HG02798 (cell line): ENCODE measurements at regions not wholly inside any gene's neighbourhood (a gene's known extent, or its start where the extent isn't known, plus 50 kb on each side); places are given as distances from the start of the nearest gene placed in this dataset.
"Not testable (repeated sequence)": the region's sequence is repeated elsewhere in the genome, so short reads cannot be mapped to it uniquely, and the experiment has no call there.

Experiments
- ATAC-seq: cut with Tn5 transposase; IDR thresholded peaks from one replicate; pipeline ENCODE4 v1.9.1; 2021; ENCODE audit warnings: mild to moderate bottlenecking; ENCODE audit not compliant: unreplicated experiment, poor library complexity

GRCh38 chr2:110336071-110336470 lies 123.7 kb upstream of the MTLN start:
- ATAC-seq: not testable (repeated sequence)

- not testable (repeated sequence) for ATAC-seq
These were observed 123.2 kb upstream of the MTLN start for GRCh38 chr2:110335415-110336049.

- not testable (repeated sequence) for ATAC-seq
These were observed 121.1 kb upstream of the MTLN start for GRCh38 chr2:110333114-110334095.

- not testable (repeated sequence) for ATAC-seq
These were observed 119.3 kb upstream of the MTLN start for GRCh38 chr2:110331625-110332024.

GRCh38 chr2:110329760-110330159 lies 117.4 kb upstream of the MTLN start:
- ATAC-seq: not testable (repeated sequence)

- not testable (repeated sequence) for ATAC-seq
These were observed 116.8 kb upstream of the MTLN start for GRCh38 chr2:110329158-110329557.

- ATAC-seq: not testable (repeated sequence)
These were observed 116.3 kb upstream of the MTLN start for GRCh38 chr2:110328677-110329076.

GRCh38 chr2:110323832-110324231 lies 111.5 kb upstream of the MTLN start:
- not testable (repeated sequence) for ATAC-seq

GRCh38 chr2:110322535-110322934 lies 110.2 kb upstream of the MTLN start:
- ATAC-seq: not testable (repeated sequence)

GRCh38 chr2:110320834-110321563 lies 108.7 kb upstream of the MTLN start:
- ATAC-seq: not testable (repeated sequence)

GRCh38 chr2:110318898-110319297 lies 106.6 kb upstream of the MTLN start:
- not testable (repeated sequence) for ATAC-seq

GRCh38 chr2:110317377-110317776 lies 105.0 kb upstream of the MTLN start:
- ATAC-seq: not testable (repeated sequence)

GRCh38 chr2:110316051-110316865 lies 103.9 kb upstream of the MTLN start:
- ATAC-seq: not testable (repeated sequence)

- not testable (repeated sequence) for ATAC-seq
These were observed 102.9 kb upstream of the MTLN start for GRCh38 chr2:110315054-110315820.

- not testable (repeated sequence) for ATAC-seq
These were observed 102.1 kb upstream of the MTLN start for GRCh38 chr2:110314472-110314871.

- not testable (repeated sequence) for ATAC-seq
These were observed 100.7 kb upstream of the MTLN start for GRCh38 chr2:110313032-110313431.

GRCh38 chr2:110311713-110312444 lies 99.5 kb upstream of the MTLN start:
- not testable (repeated sequence) for ATAC-seq

- ATAC-seq: not testable (repeated sequence)
These were observed 98.7 kb upstream of the MTLN start for GRCh38 chr2:110310988-110311475.
